ENCODE measurements at regions not wholly inside any gene's neighbourhood (a gene's known extent, or its start where the extent isn't known, plus 50 kb on each side); places are given as distances from the start of the nearest gene placed in this dataset.
"Not testable (repeated sequence)": the region's sequence is repeated elsewhere in the genome, so short reads cannot be mapped to it uniquely, and the experiment has no call there.

DNA sequence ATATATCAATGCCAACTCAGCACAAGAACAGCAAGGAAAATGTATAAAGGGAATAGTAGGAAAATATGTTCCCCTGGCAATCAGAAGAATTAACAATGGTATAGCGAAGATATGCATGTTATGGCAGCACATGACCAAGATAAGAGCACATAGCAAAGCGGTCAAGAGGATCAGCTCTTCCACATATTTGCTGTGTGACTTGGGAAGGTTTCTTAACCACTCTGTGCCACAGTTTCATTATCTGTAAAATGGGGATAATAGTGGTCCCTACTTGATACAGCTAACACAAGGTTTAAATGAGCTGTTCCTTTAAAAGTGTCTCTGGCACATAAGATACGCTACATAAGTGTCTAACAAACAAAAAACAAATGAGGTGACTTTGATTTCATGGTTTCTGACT, 77.9 kb upstream of the PIP5K1B start:
- no peak overlapping the region for H3K4me3 ChIP-seq (ENCODE audit: low read depth, low read length)
- no peak for DNase-seq (ENCODE audit: low read depth)
- TF ChIP-seq, protein P1, sequence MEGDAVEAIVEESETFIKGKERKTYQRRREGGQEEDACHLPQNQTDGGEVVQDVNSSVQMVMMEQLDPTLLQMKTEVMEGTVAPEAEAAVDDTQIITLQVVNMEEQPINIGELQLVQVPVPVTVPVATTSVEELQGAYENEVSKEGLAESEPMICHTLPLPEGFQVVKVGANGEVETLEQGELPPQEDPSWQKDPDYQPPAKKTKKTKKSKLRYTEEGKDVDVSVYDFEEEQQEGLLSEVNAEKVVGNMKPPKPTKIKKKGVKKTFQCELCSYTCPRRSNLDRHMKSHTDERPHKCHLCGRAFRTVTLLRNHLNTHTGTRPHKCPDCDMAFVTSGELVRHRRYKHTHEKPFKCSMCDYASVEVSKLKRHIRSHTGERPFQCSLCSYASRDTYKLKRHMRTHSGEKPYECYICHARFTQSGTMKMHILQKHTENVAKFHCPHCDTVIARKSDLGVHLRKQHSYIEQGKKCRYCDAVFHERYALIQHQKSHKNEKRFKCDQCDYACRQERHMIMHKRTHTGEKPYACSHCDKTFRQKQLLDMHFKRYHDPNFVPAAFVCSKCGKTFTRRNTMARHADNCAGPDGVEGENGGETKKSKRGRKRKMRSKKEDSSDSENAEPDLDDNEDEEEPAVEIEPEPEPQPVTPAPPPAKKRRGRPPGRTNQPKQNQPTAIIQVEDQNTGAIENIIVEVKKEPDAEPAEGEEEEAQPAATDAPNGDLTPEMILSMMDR (IDR thresholded peaks at IDR 0.05; ENCODE audit: insufficient read depth, low read depth, low read length, missing control alignments) = no peak

DNA sequence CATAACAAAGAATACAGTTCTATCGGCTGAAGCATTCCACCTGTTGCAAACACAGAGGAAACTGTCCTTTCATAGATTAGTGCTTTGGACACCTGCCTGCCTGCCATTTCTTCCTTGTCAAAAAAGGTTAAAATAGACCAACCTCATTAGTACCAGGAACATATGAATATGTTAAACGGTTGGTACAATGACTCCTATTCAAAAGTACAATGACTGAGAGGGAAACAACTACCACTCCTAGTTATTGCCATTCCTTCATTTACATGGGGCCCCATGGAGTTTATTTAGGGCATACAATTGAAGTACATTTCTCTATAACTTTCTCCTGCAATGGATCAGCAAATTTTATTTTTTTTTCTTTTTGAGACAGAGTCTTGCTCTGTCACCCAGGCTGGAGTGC, 77.4 kb upstream of the PIP5K1B start:
- H3K4me3 ChIP-seq (ENCODE audit: low read depth, low read length) = no peak overlapping the region
- TF ChIP-seq, protein P1 (IDR thresholded peaks at IDR 0.05; ENCODE audit: insufficient read depth, low read depth, low read length, missing control alignments) = no peak
- no peak for DNase-seq (ENCODE audit: low read depth)

DNA sequence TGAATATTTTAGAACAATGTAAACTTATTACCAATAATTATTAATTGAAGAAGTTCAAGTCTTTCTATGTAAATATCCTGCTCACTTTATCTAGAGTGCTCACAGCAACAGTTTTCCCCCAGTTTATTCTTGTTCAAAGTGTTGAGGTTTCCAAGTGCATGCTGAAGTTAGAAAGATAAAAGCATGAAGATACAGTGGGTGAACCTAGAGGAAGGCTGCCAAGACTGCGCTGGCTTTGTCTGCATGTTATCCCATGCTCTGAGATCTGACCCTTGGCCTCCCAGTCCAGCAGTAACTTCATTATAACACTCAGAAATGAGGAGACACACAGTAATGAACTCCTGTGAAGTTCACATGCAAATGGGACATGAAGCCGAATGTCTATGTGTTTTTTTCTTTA, 76.0 kb upstream of the PIP5K1B start:
- TF ChIP-seq, protein P1 (IDR thresholded peaks at IDR 0.05; ENCODE audit: insufficient read depth, low read depth, low read length, missing control alignments) = no peak
- DNase-seq (ENCODE audit: low read depth) = no peak
- no peak overlapping the region for H3K4me3 ChIP-seq (ENCODE audit: low read depth, low read length)

DNA sequence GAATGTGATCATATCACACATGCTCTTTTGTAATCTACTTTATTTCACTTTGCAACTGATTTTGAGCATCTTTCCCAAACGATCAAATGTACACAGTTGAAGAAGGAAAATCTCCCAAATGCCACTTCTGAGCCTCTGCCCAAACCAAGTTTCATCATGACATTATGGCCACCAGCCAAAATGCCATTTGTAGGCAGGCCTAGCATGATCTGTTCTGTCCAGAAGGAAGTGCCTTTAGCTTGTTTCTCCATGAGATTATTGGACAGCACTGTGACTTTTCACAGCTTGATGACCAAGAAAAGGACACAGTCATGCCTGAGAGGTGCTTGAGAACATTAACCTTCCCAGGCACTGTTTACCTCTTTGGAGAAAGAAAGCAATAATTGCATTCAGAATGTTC, 73.2 kb upstream of the PIP5K1B start:
- DNase-seq (ENCODE audit: low read depth) = no peak
- TF ChIP-seq, protein P1 (IDR thresholded peaks at IDR 0.05; ENCODE audit: insufficient read depth, low read depth, low read length, missing control alignments) = no peak
- no peak overlapping the region for H3K4me3 ChIP-seq (ENCODE audit: low read depth, low read length)

DNA sequence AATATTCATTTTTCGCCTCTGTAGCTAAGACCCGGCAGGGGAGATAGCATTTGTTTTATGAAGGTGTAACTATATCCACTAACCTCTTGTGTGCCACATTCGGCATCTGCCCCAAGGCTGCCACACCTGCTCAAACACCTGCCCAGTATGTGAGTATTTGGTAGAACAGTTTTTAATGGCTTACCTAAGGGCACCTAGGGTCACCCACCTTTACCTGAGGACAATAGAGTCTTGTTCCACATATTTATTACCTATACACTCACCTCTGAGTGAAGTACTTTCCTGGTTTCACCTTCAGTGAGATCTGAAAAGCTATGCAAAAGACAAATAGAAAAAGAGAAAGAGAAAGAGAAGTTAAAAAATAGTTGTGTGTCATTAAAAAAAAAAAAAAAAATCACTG, 68.0 kb upstream of the PIP5K1B start:
- no peak overlapping the region for H3K4me3 ChIP-seq (ENCODE audit: low read depth, low read length)
- TF ChIP-seq, protein P1 (IDR thresholded peaks at IDR 0.05; ENCODE audit: insufficient read depth, low read depth, low read length, missing control alignments) = no peak
- no peak for DNase-seq (ENCODE audit: low read depth)

DNA sequence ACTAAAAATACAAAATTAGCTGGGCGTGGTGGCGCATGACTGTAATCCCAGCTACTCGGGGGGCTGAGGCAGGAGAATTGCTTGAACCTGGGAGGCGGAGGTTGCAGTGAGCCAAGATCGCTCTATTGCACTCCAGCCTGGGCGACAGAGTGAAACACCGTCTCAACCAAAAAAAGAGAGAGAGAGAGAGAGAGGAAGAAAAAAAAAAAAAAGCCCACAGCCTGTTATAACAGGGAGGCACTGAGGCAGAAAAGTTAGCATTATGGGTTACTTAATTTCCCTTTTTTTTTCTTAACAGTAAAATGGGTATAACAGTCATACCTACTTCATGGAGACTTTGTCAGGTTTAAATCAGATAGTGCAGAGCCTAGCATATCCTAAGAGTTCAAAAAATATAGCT, 65.8 kb upstream of the PIP5K1B start:
- H3K4me3 ChIP-seq (ENCODE audit: low read depth, low read length); DNase-seq (ENCODE audit: low read depth): not testable (repeated sequence)

DNA sequence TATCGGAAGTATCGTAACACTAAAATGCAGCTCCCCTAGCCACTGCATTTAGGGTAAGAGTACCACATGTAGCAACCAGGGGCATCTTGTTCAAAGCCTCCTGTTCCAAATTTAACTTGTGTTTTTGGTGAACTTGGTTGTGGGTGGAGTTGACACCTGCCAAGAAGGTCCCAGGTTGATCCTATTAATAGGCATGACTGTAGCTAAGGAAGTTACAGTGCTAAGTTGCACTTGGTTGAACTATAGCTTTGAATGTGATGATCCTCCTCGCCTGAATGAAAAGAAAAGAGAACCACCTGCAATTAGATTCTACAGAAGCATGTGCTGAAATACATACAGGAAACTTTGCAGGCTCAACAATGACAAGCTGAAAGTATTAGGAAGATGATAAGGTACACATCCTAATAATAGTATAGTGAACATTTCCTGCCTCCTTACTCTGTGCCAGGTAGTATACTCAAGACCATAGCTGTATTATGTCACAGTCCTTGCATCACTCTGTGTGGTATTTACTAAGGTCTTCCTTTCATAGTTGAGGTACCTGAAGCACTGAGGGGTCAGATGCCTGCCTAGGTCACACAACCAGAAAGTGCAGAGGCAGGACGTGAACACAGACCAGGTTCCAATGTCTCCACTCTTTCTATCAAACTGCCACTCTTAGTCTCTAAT, 64.5 kb upstream of the PIP5K1B start:
- DNase-seq (ENCODE audit: low read depth) = peak; percentile 75
- TF ChIP-seq, protein P1 (IDR thresholded peaks at IDR 0.05; ENCODE audit: insufficient read depth, low read depth, low read length, missing control alignments) = no peak
- no peak overlapping the region for H3K4me3 ChIP-seq (ENCODE audit: low read depth, low read length)
